ENCODE measurements at regions not wholly inside any gene's neighbourhood (a gene's known extent, or its start where the extent isn't known, plus 50 kb on each side); places are given as distances from the start of the nearest gene placed in this dataset.

GRCh38 chr3:163622384-163622783, 1455.9 kb downstream of the SI start:
- TF ChIP-seq CTCF (IDR thresholded peaks at IDR 0.05), result no peak
- no peak for TF ChIP-seq ZFX (IDR thresholded peaks at IDR 0.05; ENCODE audit: borderline replicate concordance)
